Fibroblast of lung (primary cell): ENCODE measurements at regions not wholly inside any gene's neighbourhood (a gene's known extent, or its start where the extent isn't known, plus 50 kb on each side); places are given as distances from the start of the nearest gene placed in this dataset.

Source experiments
- DNase-seq, 2 donors: peaks; one replicate each; pipeline versions ENCODE4 v3.0.0 to v3.0.0-alpha.2; 2010; ENCODE audit warnings: low read depth in 2 of 2
- H2AFZ ChIP-seq: 2 replicates; pipeline ENCODE4 v1.5.1; 2012; ENCODE audit warnings: low read length, control low read depth, inconsistent platforms
- H3K27ac ChIP-seq: 2 replicates; pipeline ENCODE4 v1.5.1; 2011; ENCODE audit warnings: low read length, control low read depth; ENCODE audit not compliant: insufficient read depth
- H3K27me3 ChIP-seq: 2 replicates; pipeline ENCODE4 v1.5.1; 2011; ENCODE audit warnings: mild to moderate bottlenecking, low read length; ENCODE audit not compliant: control insufficient read depth, insufficient read depth
- H3K36me3 ChIP-seq: 2 replicates; pipeline ENCODE4 v1.5.1; 2011; ENCODE audit warnings: low read length; ENCODE audit not compliant: control insufficient read depth, insufficient read depth
- H3K4me1 ChIP-seq: 2 replicates; pipeline ENCODE4 v1.5.1; 2011; ENCODE audit warnings: low read length; ENCODE audit not compliant: control insufficient read depth, insufficient read depth; ENCODE audit errors: extremely low read depth
- H3K4me2 ChIP-seq: 2 replicates; pipeline ENCODE4 v1.5.1; 2011; ENCODE audit warnings: low read length, control low read depth; ENCODE audit not compliant: insufficient read depth; ENCODE audit errors: extremely low read depth
- H3K4me3 ChIP-seq, 4 experiments: fragments of 200-600 bp in 1 of 4; sonication (generic) in 1 of 4; replicated peaks in 1 of 4; 2 replicates each; pipeline ENCODE4 v1.5.1; 2011 to 2016; ENCODE audit warnings: low read length in 4 of 4, low read depth in 3 of 4, mild to moderate bottlenecking in 3 of 4, control low read depth in 2 of 4, inconsistent platforms in 1 of 4, mixed read lengths in 1 of 4; ENCODE audit not compliant: insufficient read depth in 1 of 4; ENCODE audit errors: control extremely low read depth in 1 of 4
- H3K79me2 ChIP-seq: 2 replicates; pipeline ENCODE4 v1.5.1; 2012; ENCODE audit warnings: mild to moderate bottlenecking, low read length, inconsistent platforms; ENCODE audit not compliant: control insufficient read depth, insufficient read depth
- H3K9ac ChIP-seq: 2 replicates; pipeline ENCODE4 v1.5.1; 2011; ENCODE audit warnings: mild to moderate bottlenecking, low read length, control low read depth; ENCODE audit not compliant: insufficient read depth
- H3K9me3 ChIP-seq: 2 replicates; pipeline ENCODE4 v1.5.1; 2012; ENCODE audit warnings: low read depth, low read length; ENCODE audit not compliant: control insufficient read depth, insufficient read depth
- H4K20me1 ChIP-seq: 2 replicates; pipeline ENCODE4 v1.5.1; 2011; ENCODE audit warnings: low read length; ENCODE audit not compliant: control insufficient read depth, insufficient read depth; ENCODE audit errors: extremely low read depth
- CTCF ChIP-seq, 2 donors: IDR thresholded peaks in 1 of 2; conservative IDR thresholded peaks in 1 of 2; 1 replicate in 1 of 2; 2 replicates in 1 of 2; pipeline ENCODE4 v1.5.1; 2011 to 2012; ENCODE audit warnings: low read length in 2 of 2, control low read depth in 1 of 2, inconsistent platforms in 1 of 2, low read depth in 1 of 2, mild to moderate bottlenecking in 1 of 2
- EZH2 ChIP-seq: IDR thresholded peaks from 2 replicates; pipeline ENCODE4 v1.5.1; 2012; ENCODE audit warnings: low read length, control low read depth, mild to moderate bottlenecking; ENCODE audit errors: missing control alignments

GRCh38 chr2:180478883-180479282, 471.8 kb upstream of the CWC22 start:
- peak in 1 of 2 donors; percentile 53 for DNase-seq
- TF ChIP-seq EZH2: no peak
- TF ChIP-seq CTCF (conservative IDR thresholded peaks at IDR 0.05 in 1 of 2, IDR thresholded peaks at IDR 0.05 in 1 of 2; ENCODE audit: low read depth in 1 of 2, low read length in 2 of 2): no peak
- no peak overlapping the region for H3K4me2 ChIP-seq

GRCh38 chr2:180474716-180475115, 467.6 kb upstream of the CWC22 start:
- H3K79me2 ChIP-seq: no peaks in the 10 kb centered on the region
- H3K27me3 ChIP-seq: no peaks in the 10 kb centered on the region
- H3K4me3 ChIP-seq: no peak overlapping the region
- H2AFZ ChIP-seq: no peak overlapping the region
- no peaks in the 10 kb centered on the region for H4K20me1 ChIP-seq
- no peak overlapping the region for H3K9ac ChIP-seq
- H3K4me1 ChIP-seq: no peaks in the 10 kb centered on the region
- H3K4me2 ChIP-seq: no peak overlapping the region
- no peak overlapping the region for H3K27ac ChIP-seq
- no peaks in the 10 kb centered on the region for H3K36me3 ChIP-seq
- TF ChIP-seq CTCF (conservative IDR thresholded peaks at IDR 0.05 in 1 of 2, IDR thresholded peaks at IDR 0.05 in 1 of 2; ENCODE audit: low read depth in 1 of 2, low read length in 2 of 2) (no peak), EZH2 (no peak)
- peak in 1 of 2 donors; percentile 14 for DNase-seq
- no peaks in the 10 kb centered on the region for H3K9me3 ChIP-seq

More at GRCh38 chr2:180478883-180479282, 471.8 kb upstream of the CWC22 start:
- Histone ChIP-seq H3K9ac (no peak overlapping the region), H3K36me3 (no peaks in the 10 kb centered on the region), H3K4me3 (no peak overlapping the region), H3K9me3 (no peaks in the 10 kb centered on the region), H3K27me3 (no peaks in the 10 kb centered on the region), H4K20me1 (no peaks in the 10 kb centered on the region), H3K4me1 (no peaks in the 10 kb centered on the region), H3K79me2 (no peaks in the 10 kb centered on the region), H3K27ac (no peak overlapping the region), H2AFZ (no peak overlapping the region)

- no peak for DNase-seq
- H3K4me1 ChIP-seq: no peaks in the 10 kb centered on the region
- H3K4me2 ChIP-seq: no peak overlapping the region
- no peak overlapping the region for H3K4me3 ChIP-seq
- H3K27me3 ChIP-seq: no peaks in the 10 kb centered on the region
- H3K27ac ChIP-seq: no peak overlapping the region
- no peak for TF ChIP-seq CTCF (conservative IDR thresholded peaks at IDR 0.05 in 1 of 2, IDR thresholded peaks at IDR 0.05 in 1 of 2; ENCODE audit: low read depth in 1 of 2, low read length in 2 of 2)
- no peak for TF ChIP-seq EZH2
- no peaks in the 10 kb centered on the region for H3K9me3 ChIP-seq
- no peak overlapping the region for H2AFZ ChIP-seq
- no peaks in the 10 kb centered on the region for H3K36me3 ChIP-seq
- no peaks in the 10 kb centered on the region for H4K20me1 ChIP-seq
- H3K79me2 ChIP-seq: no peaks in the 10 kb centered on the region
- H3K9ac ChIP-seq: no peak overlapping the region
These were observed 466.4 kb upstream of the CWC22 start for GRCh38 chr2:180473456-180473855.
